Fibroblast of gingiva (primary cell): ENCODE measurements at regions not wholly inside any gene's neighbourhood (a gene's known extent, or its start where the extent isn't known, plus 50 kb on each side); places are given as distances from the start of the nearest gene placed in this dataset.

Experiments used
- DNase-seq: peaks from one replicate; pipeline ENCODE4 v3.0.0-alpha.2; 2011; ENCODE audit warnings: low read depth

DNA sequence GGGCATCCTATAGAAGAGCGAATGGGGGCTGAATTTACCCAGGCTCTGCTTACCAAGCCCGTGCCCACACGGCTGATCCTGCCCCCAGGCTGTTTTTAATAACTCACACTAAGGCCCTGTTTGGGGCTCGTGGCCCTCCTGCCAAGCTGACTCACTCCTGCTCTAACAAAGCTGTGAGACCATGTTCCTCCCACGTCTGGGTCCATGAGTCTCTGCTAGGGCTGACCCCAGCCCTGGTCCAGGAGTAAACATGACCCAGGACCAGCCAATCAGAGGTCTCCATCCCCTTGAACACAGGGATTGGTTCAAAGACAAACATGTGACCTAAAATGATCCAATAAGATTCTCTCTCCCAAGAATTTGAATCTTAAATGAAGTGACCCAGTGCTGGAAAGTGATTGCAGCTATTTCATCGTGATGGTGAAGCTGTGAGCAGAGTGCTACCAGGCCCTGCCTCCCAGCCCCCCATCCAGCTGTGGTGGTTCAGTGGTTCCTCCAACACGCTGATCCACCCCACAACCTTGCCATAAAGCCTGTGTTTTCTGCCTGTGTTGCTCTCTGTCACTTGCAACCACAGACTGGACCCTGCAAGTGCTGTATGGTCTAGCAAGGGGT is 57.2 kb downstream of the C16orf82 start:
- DNase-seq: no peak

DNA sequence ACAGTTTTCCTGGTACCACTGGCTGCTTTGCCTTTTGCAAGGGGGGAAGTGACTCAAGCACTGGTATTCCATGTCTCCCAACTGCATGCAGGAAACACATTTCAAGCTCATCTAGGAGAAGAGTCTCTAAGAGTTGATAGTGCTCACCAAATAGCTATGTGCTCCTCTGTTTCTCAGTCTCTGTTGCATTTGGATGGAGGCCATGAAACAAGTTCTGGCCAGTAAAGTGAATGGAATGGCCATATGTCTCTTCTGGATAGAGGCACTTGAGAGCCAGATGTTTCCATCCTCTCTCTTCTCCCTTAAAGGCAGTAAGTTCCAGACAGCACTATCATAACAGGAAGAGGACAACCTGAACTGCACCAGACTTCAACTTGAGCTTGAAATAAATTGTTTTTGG is 60.6 kb downstream of the C16orf82 start:
- DNase-seq: peak; percentile 12

DNA sequence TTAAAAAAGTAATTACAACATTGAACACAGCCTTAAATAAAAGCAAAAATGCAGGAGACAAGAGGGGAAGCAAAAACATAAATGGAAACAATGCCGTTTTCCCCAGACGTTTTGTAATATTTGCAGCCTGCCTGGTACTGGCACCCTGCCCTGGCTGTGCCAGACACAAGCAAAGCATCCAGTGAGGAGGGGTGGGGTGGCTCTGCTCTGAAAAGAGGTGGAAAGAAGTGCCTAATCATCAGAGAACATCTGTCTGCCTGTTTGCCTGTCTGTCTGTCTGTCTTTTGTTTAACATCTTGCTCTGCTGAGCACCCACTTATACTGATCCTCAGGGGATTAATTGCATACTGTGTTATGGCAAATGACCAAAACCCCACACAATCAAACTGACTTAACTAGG is 62.7 kb downstream of the C16orf82 start:
- no peak for DNase-seq

DNA sequence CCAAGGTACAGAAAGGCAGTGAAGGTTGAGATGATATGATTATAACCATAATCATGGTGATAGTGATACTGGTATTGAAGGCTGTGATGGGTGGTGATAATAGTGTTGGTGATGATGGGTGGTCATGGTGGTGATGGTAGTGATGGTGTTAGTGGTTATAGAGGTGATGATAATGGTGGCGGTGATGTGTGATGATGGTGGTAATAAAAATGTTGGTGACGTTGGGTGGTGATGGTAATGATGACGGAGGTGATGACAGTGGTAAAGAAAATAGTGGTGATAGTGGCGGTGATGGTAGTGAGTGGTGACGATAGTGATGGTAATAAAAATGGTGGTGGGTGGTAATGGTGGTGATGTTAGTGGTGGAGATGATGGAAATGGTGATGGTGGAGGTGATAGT is 65.1 kb upstream of the KDM8 start:
- DNase-seq: no peak

DNA sequence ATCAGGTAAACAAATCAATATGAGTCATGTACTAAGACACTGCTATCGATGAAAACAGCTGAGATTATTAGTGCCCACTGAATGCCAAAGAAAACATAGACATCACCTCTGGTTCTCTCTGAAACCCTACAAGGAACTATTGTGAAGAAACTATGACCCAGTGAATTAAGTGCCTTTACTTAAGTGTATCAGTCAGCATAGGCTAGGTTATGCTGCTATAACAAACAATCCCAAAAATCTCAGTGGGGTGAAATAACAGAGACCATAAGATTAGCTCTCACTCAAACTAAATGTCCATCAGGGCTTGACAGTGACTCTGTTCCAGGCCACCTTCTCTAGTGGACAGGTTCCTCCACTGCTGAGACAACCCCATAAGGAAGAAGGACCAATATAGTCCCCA is 57.7 kb upstream of the KDM8 start:
- DNase-seq: no peak

DNA sequence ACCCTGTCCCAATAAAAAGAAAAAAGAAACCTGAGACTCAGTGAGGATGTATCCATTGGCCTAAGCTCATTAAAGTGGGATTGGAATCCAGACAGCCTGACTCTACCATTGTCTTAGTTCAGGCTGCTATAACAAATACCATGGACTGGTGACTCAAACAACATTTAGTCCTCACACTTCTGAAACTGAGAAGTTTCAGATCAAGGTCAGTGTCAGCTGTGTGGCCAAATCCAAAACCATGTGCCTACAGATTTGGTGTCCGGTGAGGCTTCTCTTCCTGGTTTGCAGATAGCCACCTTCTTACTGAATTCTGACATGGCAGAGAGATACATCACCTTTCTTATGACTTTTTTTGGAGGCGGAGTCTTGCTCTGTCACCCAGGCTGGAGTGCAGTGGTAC is 53.3 kb upstream of the KDM8 start:
- DNase-seq: no peak

DNA sequence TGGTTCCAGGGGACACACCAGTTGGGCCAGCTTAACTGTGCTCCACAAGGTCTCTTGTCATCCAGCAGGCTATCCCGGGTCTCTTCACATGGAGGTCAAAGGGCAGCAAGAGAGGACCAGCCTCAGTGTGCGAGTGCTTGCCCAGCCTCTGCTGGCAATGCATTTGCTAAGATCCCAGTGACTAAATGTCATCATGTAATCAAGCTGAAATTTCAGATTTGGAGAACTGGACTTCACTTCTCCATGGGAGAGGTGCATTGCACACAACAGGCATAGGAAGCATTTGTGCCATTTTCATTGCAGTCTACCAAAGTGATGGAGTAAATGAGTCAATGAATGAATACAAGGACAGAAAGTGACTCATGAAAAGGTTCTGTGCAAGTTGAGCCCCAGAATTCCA is 51.2 kb upstream of the KDM8 start:
- no peak for DNase-seq

DNA sequence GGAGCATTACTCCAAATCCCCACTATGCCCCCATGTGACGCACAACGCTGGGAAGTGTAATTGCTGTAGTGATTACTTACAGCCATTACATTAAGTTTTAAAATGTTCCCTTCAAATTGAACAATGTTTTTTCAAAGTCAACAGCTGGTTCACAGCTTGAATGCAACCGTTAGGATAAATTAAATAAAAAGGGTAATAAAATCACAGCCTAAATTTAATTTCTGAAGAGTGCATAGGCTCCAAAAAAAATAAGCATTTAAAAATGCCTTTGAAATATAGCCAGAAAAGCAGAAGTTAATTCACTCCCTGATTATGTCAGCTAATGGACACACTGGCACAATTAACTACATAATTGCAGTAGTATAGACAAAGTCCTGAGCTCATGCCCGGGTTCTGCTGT is 50.5 kb upstream of the KDM8 start:
- DNase-seq: no peak
